ENCODE measurements at regions not wholly inside any gene's neighbourhood (a gene's known extent, or its start where the extent isn't known, plus 50 kb on each side); places are given as distances from the start of the nearest gene placed in this dataset.
A peak's percentile ranks its signal among the peaks of the same experiment; 100 is the strongest.

DNA sequence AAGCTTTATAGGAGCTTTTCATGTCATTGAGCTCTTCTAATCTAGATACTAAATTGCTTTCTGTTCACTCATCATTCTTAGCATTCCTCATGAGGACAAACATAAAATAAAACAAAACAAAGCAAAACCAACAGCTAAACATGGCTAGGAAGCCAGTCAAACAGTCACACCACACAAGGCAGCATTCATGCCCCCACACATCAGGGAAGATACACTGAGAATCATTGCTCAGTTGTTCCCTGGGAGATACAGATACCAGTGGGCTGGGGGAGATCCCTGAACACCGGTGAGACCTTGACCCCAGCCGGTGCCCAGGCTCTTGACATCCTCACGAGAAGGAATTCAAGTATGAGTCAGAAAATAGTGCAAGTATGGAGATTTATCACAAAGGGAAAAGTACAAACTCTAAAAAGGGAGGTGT, 177.9 kb upstream of the ARL4C start:
- Histone ChIP-seq H3K4me3 (ENCODE audit: control insufficient read depth in 2 of 3, extremely low read depth in 1 of 3, insufficient read depth in 2 of 3, low read depth in 1 of 3, low read length in 3 of 3) (no peak overlapping the region), H3K9ac (ENCODE audit: control insufficient read depth, extremely low read depth, insufficient read depth, low read length) (no peak overlapping the region), H3K9me1 (ENCODE audit: control insufficient read depth, extremely low read depth, insufficient read depth, low read length) (no peaks in the 10 kb centered on the region), H3K36me3 (ENCODE audit: control insufficient read depth in 2 of 2, extremely low read depth in 1 of 2, insufficient read depth in 2 of 2, low read length in 2 of 2) (no peaks in the 10 kb centered on the region), H3K27me3 (ENCODE audit: control insufficient read depth, extremely low read depth, insufficient read depth, low read length) (no peaks in the 10 kb centered on the region), H2AFZ (ENCODE audit: control insufficient read depth, low read length) (no peak overlapping the region), H4K20me1 (ENCODE audit: control insufficient read depth, extremely low read depth, insufficient read depth, low read length) (no peaks in the 10 kb centered on the region), H3K9me3 (ENCODE audit: control insufficient read depth, low read depth, low read length) (no peaks in the 10 kb centered on the region), H3K4me2 (ENCODE audit: control insufficient read depth, extremely low read depth, insufficient read depth, low read depth, low read length) (no peak overlapping the region), H3K27ac (ENCODE audit: control insufficient read depth, insufficient read depth, low read length) (no peak overlapping the region), H3K79me2 (ENCODE audit: control insufficient read depth, insufficient read depth, low read length) (no peaks in the 10 kb centered on the region), H3K4me1 (ENCODE audit: control insufficient read depth, extremely low read depth, insufficient read depth, low read length) (peaks cover 51% of the 10 kb centered on the region)
- dilution Hi-C loops (cut with MboI; ENCODE audit: extremely low pct_ligation_motif_present, low sequenced_read_pairs): no loop called here
- DNase-seq (ENCODE audit: low read depth, low spot score) (no peak), FAIRE-seq (no peak)
- TF ChIP-seq EZH2 (IDR thresholded peaks at IDR 0.05; ENCODE audit: low read length): no peak
- TF ChIP-seq, protein P1, sequence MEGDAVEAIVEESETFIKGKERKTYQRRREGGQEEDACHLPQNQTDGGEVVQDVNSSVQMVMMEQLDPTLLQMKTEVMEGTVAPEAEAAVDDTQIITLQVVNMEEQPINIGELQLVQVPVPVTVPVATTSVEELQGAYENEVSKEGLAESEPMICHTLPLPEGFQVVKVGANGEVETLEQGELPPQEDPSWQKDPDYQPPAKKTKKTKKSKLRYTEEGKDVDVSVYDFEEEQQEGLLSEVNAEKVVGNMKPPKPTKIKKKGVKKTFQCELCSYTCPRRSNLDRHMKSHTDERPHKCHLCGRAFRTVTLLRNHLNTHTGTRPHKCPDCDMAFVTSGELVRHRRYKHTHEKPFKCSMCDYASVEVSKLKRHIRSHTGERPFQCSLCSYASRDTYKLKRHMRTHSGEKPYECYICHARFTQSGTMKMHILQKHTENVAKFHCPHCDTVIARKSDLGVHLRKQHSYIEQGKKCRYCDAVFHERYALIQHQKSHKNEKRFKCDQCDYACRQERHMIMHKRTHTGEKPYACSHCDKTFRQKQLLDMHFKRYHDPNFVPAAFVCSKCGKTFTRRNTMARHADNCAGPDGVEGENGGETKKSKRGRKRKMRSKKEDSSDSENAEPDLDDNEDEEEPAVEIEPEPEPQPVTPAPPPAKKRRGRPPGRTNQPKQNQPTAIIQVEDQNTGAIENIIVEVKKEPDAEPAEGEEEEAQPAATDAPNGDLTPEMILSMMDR (optimal IDR thresholded peaks at IDR 0.05 in 1 of 3, IDR thresholded peaks at IDR 0.05 in 1 of 3, conservative IDR thresholded peaks at IDR 0.05 in 1 of 3; ENCODE audit: extremely low read depth in 1 of 3, insufficient read depth in 2 of 3, low read length in 3 of 3): no peak

DNA sequence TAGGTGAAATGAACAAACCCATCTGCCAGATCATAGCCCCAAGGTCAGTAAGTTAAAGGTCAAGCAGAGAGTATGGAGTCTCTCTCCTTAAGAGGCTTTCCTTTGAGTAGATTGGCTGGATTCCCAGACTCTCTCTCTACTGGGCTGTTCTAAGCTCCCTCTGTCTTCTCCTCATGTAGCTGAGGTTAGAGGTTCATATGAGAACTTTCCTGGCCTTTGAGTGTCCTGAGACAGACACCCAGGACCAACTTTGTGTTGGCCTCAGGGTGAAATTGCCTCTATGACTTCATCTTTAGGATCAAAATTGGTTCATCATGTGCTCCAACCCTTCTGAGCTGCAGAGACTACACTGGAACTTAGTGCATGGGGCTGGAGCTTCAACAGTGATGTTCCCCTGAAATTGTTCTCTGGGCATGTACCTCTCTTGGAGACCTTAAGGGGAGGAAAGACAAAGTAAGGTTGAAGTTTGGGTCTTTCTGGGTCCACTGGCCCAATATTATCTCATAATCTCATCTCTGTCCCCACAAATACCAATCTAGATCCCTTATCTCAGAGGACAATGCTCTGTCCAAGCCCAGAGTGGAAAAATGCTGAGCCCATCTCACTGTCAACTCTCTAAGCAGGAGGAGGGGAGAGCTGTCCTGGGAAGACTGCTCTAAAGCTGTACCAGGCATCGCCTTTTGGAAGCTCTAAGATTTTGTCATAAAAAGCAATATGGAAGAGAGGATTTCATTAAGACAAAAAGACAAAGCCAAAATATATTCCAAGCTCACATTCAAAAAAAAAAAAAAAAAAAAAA, 177.3 kb upstream of the ARL4C start:
- TF ChIP-seq, protein P1 (optimal IDR thresholded peaks at IDR 0.05 in 1 of 3, IDR thresholded peaks at IDR 0.05 in 1 of 3, conservative IDR thresholded peaks at IDR 0.05 in 1 of 3; ENCODE audit: extremely low read depth in 1 of 3, insufficient read depth in 2 of 3, low read length in 3 of 3): no peak
- no peak for TF ChIP-seq EZH2 (IDR thresholded peaks at IDR 0.05; ENCODE audit: low read length)
- FAIRE-seq (peak; percentile 57), DNase-seq (ENCODE audit: low read depth, low spot score) (no peak)
- dilution Hi-C loops (cut with MboI; ENCODE audit: extremely low pct_ligation_motif_present, low sequenced_read_pairs): no loop called here
- Histone ChIP-seq H3K27ac (ENCODE audit: control insufficient read depth, insufficient read depth, low read length) (no peak overlapping the region), H4K20me1 (ENCODE audit: control insufficient read depth, extremely low read depth, insufficient read depth, low read length) (no peaks in the 10 kb centered on the region), H3K4me2 (ENCODE audit: control insufficient read depth, extremely low read depth, insufficient read depth, low read depth, low read length) (no peak overlapping the region), H3K36me3 (ENCODE audit: control insufficient read depth in 2 of 2, extremely low read depth in 1 of 2, insufficient read depth in 2 of 2, low read length in 2 of 2) (no peaks in the 10 kb centered on the region), H3K9ac (ENCODE audit: control insufficient read depth, extremely low read depth, insufficient read depth, low read length) (no peak overlapping the region), H3K9me3 (ENCODE audit: control insufficient read depth, low read depth, low read length) (no peaks in the 10 kb centered on the region), H3K9me1 (ENCODE audit: control insufficient read depth, extremely low read depth, insufficient read depth, low read length) (no peaks in the 10 kb centered on the region), H2AFZ (ENCODE audit: control insufficient read depth, low read length) (no peak overlapping the region), H3K27me3 (ENCODE audit: control insufficient read depth, extremely low read depth, insufficient read depth, low read length) (no peaks in the 10 kb centered on the region), H3K79me2 (ENCODE audit: control insufficient read depth, insufficient read depth, low read length) (no peaks in the 10 kb centered on the region), H3K4me3 (ENCODE audit: control insufficient read depth in 2 of 3, extremely low read depth in 1 of 3, insufficient read depth in 2 of 3, low read depth in 1 of 3, low read length in 3 of 3) (no peak overlapping the region), H3K4me1 (ENCODE audit: control insufficient read depth, extremely low read depth, insufficient read depth, low read length) (peaks cover 51% of the 10 kb centered on the region)

All from keratinocyte (primary cell).